ENCODE measurements at regions not wholly inside any gene's neighbourhood (a gene's known extent, or its start where the extent isn't known, plus 50 kb on each side); places are given as distances from the start of the nearest gene placed in this dataset.

GRCh38 chr9:38312406-38312805 is 80.1 kb upstream of the ALDH1B1 start:
- no peak for DNase-seq

- DNase-seq = peak; percentile 47
Observed at GRCh38 chr9:38311382-38312270, 80.9 kb upstream of the ALDH1B1 start.

- DNase-seq = no peak
Observed at GRCh38 chr9:38309324-38310195, 82.9 kb upstream of the ALDH1B1 start.

DNA sequence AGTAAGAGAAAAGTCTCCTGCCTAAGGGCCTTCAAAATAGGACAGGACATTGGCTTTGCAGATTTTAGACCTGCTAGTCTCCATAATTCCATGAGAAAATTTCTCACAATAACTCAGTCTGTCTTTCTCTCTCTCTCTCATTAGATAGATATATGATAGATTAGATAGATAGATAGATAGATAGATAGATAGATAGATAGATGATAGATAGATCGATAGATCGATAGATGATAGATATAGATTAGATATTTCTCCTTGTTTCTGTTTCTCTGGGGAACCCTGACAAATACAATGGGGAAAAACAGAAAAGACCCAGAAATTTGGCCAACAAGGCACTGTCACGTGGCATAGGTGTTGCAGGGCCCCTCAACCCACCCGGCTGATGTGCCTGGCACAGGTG is 84.4 kb upstream of the ALDH1B1 start:
- no peak for DNase-seq

DNA sequence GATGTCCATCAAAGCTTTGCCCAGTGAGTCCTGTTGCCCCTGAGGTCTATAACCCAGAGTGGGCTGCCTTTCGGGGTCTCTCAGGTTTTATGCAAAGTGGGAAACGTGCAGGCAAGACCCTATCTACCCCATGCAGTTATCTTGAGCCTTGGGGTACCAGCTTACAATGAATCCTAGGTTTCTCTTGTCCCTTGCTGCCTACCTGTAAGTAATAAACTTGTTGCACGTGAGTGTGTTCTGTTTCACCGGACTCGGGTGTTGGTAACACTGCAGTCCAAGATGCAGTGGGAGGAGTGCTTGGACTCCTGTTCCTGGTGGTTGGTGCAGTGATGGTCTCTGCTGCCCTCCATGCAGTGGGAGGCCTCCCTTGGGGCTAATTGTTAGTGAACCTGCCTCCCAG is 85.6 kb upstream of the ALDH1B1 start:
- no peak for DNase-seq

DNA sequence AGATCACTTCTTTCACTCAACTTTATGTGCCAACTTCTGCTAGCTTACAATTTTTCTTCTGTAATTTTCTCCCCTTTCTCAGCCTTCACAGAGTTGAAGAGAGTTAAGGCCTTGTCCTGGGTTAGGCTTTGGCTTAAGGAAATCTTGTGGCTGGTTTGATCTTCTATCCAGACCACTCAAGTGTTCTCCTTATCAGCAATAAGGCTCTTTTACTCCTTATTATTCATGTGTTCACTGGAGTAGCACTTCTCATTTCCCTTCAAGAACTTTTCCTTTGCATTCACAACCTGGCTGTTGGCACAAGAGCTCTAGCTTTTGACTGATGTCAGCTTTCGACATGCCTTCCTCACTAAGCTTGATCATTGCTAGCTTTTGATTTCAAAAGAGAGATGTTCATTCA is 86.9 kb upstream of the ALDH1B1 start:
- no peak for DNase-seq

- no peak for DNase-seq
Observed at GRCh38 chr9:38301376-38302106, 91.0 kb upstream of the ALDH1B1 start.

- DNase-seq = no peak
Observed at GRCh38 chr9:38299856-38300255, 92.6 kb upstream of the ALDH1B1 start.

DNA sequence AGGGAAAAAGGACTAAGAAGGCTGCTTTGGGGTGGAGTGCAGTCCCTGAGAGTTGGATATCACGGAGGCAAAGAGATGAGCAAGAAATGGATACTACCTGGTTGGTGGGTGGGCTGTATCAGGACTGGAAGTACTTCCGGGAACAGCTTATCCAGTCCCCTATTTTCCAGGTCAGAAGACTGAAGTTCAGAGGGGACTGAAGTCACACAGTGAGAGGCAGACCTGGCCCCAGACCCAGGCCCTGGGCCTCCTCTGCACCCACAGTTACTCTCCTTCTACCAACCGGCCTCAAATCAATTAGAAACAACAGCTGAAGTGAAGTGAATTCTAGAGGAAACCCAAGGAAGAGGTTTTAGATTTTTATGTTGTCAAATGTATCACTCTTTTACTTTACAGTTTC is 93.6 kb upstream of the ALDH1B1 start:
- DNase-seq = no peak

GRCh38 chr9:38298503-38298902 is 94.0 kb upstream of the ALDH1B1 start:
- DNase-seq = no peak

DNA sequence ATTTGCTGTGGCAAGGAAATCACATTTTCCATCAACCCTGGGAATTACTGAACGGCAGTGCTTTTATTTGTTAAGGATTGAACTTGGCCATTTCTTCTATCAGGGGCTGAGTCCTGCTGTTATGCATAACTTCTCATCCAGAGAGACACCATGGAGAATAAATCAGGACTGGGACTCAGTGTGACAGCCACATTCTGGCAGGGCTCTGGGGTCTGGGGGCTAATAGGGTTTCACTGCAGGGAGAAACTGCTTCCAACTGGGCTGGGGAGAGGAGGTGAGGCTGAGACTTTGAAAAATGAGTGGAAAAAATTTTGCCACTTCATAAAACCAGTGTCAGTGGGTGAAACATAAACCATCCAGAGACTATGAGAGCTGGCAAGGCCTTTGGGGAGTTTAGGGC is 95.7 kb upstream of the ALDH1B1 start:
- no peak for DNase-seq

- DNase-seq = no peak
Observed at GRCh38 chr9:38295764-38296163, 96.7 kb upstream of the ALDH1B1 start.

DNA sequence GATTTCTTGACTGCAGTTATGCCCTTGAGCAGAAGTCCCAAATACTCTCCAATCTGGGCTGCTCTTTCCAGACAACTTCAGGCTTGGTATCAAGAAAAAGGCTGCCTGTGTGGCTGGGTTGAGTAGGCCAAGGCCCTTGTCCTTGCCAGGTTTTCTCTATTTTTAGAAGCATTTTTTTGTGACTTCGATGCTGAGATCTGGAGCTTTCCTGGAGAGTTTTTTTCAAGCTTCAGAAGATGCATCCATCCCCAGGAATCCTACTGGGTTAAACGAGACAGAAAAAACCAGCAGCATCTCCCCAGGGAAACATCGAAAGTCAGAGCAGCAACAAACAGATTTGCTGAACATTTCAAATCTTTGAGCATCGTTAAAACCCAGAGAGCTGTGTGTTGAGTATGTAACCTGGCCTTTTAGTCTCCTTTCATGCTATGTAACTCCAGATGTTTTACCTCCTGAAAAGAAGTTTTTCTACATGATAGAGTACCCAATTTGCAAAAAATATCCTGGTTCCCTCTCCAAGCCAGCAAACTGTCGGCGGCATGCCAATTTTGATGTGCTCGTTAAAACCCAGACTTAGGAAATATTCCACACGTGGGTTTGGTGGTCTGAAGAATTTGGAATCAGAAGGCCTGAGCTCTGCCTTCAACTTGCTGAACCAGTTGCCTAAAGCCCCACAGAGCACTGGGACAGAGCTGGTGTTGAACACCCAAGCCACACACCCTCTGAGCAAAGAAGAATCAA is 98.1 kb upstream of the ALDH1B1 start:
- no peak for DNase-seq

GRCh38 chr9:38293022-38293421 is 99.5 kb upstream of the ALDH1B1 start:
- DNase-seq = no peak

DNA sequence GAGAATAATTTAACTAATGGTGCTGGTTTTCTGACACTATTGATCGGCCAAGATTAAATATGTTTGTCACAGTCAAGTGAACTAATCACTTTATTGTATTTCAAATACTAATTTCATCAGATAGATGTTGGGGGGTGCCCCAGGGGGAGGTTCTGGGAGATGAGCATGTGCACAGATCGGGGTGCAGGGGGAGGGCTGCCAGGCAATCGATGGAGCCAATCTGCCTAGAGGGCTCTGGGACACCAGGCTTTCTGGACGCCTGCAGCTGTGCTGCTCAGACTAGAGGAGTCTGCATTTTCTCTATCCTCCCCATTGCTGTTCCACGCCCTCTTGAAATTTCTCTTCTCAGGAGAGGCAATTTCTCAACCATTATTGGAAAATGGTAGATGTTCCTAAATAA is 100.0 kb upstream of the ALDH1B1 start:
- DNase-seq = no peak

DNA sequence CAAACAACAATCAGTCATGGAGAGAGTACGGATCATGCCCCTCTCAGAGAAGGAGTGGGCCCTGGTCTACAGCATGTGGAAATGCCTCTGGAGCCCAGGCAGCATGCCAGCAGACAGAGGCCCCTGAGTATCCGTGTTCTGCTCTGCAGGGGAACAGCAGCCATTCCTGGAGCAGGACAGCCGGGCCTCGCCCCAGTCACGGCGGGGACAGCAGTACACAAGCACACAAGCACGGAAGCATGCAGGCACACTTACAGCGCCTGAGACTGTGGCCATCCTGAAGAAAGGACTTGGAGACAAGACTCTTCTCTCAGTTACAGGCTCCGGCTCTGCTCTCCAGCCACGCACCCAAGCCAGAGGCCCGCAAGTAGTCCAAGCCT is 102.6 kb upstream of the ALDH1B1 start:
- no peak for DNase-seq

DNA sequence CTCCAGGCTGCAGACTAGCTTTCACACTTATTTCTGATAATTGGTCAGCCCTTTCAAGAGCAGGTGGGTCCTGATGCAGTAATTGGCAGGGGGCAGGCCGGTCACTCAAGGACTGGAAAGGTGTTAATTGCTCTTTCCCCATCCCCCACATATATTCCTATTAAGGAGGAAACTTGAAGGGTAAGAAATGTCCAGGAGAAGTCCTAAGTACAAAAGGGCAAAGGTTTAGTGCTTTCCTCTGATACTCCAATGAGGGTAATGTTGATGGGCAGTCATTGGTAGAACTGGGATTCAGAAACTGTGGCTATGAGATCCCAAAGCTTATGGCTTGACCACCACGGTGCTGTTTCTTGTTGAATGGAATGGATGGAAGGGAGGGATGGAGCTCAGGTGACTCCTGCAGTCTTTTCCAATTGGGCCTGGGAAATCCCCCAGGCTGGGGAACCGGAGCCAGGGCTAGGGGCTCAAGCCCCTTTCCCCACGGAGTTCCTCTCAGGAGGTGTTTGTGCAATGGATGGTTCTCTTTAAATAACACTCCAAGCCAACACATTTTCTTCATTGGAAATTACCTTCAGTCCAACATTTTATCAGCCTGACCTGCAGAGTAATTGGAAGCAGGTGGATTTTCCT is 103.2 kb upstream of the ALDH1B1 start:
- DNase-seq = no peak

DNA sequence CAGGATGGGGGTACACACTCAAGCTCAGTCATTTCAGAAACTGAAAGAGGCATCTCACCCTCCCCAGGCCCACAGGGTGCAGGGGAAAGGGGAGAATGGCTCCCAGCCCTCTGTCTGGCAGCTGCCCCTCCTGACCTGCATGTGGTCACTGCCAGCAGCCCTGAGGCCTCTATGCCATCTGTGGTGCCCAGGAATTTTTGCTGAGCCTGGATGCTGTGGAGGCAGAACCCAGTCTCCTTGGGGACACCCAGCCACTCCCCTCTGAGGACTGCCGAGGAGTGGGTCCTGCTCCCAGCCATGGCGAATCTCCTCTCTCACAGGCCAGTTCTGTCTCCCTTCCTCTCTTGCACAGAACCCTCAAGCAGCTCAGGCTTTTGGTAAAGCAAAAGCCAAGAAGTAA is 104.0 kb upstream of the ALDH1B1 start:
- DNase-seq = no peak

- DNase-seq = no peak
Observed at GRCh38 chr9:38287420-38287985, 105.0 kb upstream of the ALDH1B1 start.

DNA sequence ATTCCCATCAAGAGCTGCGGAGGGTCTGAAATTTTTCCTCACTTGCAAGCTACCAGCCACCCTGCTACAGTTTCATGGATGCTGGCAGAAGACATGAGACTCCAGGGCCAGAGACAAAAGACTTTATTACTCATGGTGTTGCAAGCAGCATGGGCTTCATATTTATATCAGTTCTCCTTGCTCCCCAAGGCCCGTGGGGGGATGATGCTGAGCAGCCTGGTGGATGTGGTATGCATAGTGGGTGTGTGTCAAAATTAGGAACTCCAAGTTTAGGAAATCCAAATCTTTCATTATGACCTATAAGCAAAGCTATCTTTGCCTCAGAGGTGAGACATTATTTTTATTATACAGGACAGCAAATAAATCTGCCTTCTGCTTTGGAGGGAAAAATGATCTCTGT is 105.7 kb upstream of the ALDH1B1 start:
- DNase-seq = no peak

DNA sequence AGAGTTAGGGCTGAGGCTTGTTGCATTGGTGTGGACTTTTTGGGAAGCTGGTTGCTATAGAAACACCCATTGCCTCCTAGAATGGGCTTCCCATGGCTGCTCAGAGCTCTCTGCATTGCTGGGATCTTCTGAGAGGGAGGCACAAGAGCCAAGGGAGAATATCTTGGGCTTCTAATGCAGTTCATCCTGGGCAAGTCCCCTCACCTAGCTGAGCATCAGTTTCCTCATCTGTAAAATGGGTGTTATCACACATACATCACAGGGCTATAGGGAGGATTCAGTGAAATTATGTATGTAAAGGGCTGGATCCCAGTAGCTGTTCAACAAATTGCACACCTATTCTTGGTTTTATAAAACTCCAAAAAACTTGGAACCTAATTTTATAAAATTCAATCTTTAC is 106.1 kb upstream of the ALDH1B1 start:
- no peak for DNase-seq

DNA sequence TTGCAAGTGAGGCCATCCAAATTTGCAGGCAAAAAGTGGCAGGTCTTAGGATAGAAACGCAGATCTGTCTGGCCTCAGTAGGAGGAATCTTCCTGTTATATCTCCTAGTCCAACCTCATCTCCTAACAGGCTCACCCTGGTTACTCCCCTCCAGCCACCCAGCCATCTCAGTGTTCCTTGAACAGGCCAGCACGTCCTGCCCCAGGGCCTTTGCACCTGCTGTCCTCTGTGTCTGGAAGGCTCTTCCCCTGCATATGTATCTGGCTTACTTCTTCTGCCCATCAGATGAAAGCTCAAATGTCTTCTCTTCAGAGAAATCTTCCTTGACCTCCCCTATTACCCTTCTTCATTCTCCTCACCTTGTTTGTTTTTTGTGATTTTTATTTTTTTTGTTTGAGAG is 107.3 kb upstream of the ALDH1B1 start:
- no peak for DNase-seq
